ENCODE measurements at regions not wholly inside any gene's neighbourhood (a gene's known extent, or its start where the extent isn't known, plus 50 kb on each side); places are given as distances from the start of the nearest gene placed in this dataset.

GRCh38 chr2:125516496-125517109 lies 1139.4 kb upstream of the GYPC start:
- peak; percentile 41 to 42 for DNase-seq

DNA sequence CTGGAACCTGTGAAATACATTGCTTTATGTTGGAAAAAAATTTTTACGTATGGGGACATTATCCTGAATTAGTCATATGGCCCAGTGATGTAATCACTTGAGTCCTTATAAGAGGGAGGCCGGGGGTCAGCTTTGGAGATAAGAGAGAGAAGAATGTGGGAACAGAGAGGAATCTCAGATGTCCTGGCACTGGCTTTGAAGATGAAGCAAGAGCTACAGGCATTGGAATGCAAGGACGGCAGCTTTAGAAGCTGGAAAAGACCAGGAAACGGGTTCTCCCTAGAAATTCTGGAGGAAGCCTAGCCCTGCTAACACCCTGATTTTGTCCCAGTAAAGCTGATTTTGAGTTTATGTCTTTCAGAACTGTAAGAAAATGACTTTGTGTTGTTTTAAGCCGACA lies 1129.9 kb upstream of the GYPC start:
- no peak for DNase-seq

- DNase-seq, result no peak
Measured at GRCh38 chr2:125535089-125535488, 1120.9 kb upstream of the GYPC start.

- no peak for DNase-seq
Measured at GRCh38 chr2:125543968-125544514, 1111.9 kb upstream of the GYPC start.

DNA sequence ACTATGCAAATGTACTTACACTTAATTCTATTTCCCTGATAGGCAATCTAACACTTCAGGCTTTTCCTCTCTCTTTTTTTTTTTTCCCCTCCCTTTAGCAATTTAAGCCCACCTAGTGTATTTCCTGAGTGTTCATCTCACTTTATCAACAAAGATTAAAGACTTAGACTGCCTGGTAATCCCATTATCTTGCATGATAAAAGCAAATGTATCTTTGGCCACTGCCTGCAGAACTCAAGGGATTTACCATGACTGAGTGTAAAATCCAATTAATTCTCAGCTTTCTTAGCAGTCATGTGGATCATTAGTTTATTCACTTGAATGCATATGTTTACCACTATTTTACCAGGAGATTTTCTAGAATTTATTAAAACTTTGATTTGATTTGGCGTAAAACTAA lies 1102.2 kb upstream of the GYPC start:
- DNase-seq, result no peak

DNA sequence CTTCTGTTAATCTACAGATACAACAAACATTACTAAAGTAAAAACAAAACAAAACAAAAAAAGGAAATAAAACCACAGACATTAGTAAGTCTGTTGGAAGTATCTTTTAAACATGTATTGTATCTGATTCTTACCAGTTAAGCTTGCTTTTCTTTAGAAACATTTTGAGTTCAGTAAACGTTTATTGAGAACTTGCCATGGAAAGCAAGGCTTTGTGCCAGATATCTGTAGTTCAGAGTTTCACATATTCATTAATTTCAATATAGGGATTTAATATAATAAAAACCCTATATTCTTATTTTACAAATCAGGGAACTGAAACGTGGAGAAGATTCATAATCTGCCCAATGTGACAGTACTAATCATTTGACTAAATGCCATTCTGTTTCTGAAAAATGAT lies 1101.0 kb upstream of the GYPC start:
- no peak for DNase-seq

DNA sequence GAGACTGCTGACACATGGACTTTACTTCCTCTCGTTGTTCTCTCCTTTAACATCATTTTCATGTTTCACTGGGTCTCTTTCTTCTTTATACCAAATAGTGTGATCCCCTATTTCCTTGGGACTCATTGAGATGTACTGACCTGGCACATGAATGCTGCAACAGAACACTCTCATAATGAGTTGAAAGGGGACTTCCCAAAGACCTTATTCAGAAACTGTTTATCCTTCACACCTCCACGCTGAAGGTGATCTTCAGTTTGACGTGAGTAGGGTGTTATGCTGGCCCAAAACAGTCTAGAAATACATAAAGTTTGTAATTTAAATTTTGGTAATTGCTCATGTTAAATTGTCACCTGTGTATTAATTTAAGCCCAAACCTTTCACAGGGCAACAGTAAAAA lies 1096.8 kb upstream of the GYPC start:
- no peak for DNase-seq

- no peak for DNase-seq
Measured at GRCh38 chr2:125560855-125561254, 1095.1 kb upstream of the GYPC start.

DNA sequence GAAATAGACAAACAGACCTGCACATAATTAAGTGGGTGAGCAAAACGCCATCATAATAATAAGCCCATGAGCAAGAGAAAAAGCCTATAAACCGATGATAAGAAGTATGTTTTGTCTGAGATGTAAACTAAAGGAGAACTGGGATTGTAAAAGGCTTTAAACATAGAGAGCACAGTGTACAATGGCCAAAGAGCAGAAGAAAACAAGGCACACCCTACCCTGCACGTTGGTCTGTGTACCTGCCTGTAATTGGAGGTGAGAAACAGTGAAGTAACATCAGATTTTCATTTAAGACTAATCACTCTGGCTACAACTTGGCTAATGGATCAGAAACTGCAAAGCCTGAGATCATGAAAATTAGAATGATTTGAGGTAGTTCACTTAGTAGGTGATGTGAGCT lies 1094.7 kb upstream of the GYPC start:
- no peak for DNase-seq

DNA sequence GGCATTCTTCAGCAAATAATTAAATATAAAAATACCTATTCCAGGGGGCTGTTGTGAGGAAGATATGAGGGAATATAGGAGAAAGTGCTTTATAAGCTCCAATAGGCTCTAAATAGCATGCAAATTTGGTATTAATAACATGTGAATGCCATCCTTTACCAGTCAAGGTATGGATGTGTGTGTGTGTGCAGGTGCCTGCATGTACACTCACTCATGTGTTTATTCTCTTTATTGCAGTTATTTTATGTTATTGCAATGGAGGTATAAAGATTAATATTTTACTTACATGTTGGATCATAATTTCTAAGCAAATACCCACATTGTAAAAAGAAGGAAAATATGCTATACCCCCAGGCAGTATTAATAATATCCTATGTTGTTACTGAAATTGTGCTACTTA lies 1093.0 kb upstream of the GYPC start:
- DNase-seq, result no peak

DNA sequence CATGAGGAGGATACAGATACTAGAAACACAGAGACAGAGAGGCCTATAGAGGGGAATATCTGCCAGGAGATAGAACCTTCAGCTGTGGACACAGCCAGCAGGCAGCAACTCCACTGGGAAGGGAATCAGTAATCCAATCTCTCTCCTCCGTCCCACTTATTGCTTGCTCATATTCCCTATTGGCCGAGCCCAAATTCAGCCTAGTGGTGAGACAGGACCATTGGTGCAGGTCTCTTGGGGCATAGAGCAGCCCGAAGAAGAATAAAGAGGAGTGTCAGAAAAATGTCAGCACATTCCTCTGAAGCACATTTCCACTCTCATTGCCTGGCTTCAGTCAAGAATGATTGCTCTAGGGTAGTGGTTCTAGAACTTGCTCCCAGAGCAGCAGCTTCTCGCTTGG lies 1091.5 kb upstream of the GYPC start:
- DNase-seq, result no peak

- DNase-seq, result no peak
Measured at GRCh38 chr2:125566422-125566821, 1089.5 kb upstream of the GYPC start.

DNA sequence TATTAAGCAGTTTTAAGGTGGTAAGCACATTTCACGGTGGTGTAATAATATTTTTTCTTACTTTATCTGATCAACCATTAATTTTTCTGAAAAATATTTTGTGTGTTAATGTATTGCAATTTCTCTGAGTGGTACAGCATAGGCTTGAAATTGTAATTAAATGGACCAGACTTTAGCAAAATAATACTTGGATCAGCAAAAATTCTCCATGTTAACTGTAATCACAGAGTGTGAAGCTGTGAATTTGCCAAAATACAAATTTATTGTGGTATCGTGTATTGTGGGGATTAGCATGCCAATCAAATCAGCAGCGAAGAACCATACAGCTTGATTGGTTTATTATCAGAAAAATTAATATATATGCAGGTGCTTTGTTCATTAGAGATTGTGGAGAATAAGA lies 1088.9 kb upstream of the GYPC start:
- no peak for DNase-seq

DNA sequence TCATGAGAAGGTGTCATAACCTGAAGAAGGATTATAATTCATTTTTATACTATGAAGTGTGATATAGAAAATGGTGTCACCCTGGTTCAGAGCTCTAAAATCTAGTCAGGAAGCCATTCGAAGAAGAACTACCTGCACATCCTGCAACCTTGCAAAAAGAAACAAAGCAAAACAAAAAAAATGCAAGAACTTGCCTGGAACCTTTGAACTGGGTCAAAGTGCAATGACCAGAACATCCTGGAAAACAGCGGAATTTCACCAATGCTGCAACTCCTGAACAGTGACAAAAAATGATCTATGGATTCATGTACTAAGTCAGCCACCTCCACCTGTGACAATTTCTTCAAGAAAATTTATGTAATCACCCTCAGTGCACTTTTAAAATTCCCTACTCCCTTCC lies 1083.3 kb upstream of the GYPC start:
- no peak for DNase-seq

- no peak for DNase-seq
Measured at GRCh38 chr2:125573432-125573831, 1082.5 kb upstream of the GYPC start.

DNA sequence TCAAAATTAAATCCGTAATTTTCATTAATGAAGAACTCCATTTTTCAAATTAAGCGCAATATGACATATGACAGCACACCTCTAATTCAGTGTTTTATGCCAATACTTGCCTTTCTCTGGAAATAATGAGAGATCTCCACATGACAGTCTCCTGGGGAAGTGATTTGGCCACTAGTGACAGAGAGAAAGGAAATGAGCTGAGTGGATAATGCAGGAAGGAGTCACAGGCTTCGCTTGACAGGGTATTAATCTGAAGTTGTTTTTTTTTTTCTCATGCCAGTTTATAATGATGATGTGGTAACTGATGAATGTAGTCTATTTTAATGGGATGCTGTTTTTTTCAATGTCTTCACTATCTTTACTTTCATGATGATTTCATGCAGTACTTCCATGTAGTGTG lies 1079.4 kb upstream of the GYPC start:
- no peak for DNase-seq

DNA sequence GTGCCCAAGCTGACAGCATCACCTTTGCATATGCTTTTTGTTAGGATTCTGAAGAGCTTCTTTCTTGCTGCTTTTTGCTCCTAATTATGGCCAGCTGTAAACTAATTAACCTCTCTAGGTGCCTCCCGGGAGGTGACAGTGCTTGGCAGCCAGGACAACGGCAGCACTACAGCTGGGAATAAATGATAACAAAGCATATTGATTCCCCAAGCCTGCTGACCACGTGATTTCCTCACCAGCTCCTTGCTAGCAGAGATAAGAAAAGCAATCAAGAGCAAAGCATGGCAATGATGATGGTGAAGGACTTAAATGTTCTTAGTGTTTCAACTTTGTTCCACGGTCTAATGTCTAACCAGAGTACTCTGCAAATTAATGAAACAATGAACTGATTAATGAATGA lies 1074.4 kb upstream of the GYPC start:
- DNase-seq, result no peak

GRCh38 chr2:125582516-125582915 lies 1073.4 kb upstream of the GYPC start:
- no peak for DNase-seq

DNA sequence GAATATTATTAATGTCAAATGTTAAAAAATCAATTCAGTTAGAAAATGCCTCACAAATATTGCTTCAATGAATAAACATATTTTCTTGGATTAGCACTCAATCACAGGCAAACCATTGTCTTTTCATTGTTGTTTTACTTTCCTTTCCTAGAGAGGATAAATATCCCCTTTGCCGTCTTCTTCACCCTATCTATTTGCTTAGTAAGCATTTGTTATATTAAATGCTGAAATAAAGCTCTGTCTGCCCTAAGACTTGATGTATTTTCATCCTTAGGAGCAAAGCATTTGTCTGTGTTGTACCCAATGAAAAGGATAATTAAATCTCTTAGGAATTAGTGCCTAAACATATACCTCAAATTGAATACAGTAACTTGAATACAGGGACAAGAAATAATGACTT lies 1071.2 kb upstream of the GYPC start:
- no peak for DNase-seq

DNA sequence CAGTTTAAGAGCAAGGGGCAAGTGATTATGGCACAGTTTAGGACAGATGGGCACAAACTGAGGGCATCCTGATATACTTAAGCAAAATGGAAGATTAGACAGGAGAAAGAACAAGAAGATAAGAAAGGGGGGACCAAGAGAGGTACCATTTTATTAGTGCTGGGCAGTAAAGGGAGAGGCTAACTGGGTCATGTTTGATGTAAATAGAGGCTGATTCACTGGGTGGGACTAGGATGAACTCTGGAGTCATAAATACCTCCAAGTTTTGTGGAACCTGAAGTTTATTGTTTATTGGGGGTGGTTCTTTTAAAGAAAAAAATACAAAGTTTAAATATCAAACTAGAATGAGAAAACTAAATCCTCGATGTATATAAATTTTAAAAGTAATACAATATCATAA lies 1067.2 kb upstream of the GYPC start:
- no peak for DNase-seq

GRCh38 chr2:125591954-125592353 lies 1064.0 kb upstream of the GYPC start:
- DNase-seq, result no peak

DNA sequence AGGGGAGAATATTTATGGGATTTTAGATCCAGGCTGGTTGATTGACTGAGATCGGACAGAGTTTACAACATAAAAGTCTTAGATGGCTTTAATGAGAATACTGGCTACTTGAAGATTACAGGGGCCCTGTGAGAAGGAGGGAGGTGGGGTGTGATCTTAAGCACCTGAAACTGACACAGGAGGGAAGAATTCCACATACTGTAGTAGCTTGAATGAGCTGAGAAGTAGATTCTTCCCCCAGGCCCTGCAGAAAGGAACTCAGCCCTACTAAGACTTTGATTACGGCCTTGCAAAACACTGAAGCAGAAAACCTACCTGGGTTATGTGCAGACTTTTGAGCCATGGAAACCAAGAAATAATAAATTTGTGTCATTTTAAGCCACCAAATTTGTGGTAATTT lies 1062.9 kb upstream of the GYPC start:
- DNase-seq, result no peak

DNA sequence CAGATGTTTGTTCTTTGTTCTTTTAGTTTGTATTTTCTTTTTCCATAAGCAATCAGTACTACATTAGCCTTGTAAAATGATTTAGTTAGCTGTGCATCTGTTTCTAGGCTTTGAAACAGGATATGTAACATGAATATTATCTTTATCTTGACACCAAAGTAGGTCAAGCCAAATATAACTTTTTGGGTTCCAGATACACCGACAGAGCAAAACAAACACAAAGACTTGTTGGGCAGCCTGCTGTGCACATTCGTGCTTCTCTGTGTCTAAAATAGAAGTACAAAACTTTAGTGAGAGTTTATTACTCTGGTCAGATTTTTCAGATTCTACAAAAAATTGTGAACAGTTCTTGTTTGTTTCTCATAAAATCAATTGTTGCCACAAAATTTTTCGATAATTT lies 1059.3 kb upstream of the GYPC start:
- DNase-seq, result no peak

DNA sequence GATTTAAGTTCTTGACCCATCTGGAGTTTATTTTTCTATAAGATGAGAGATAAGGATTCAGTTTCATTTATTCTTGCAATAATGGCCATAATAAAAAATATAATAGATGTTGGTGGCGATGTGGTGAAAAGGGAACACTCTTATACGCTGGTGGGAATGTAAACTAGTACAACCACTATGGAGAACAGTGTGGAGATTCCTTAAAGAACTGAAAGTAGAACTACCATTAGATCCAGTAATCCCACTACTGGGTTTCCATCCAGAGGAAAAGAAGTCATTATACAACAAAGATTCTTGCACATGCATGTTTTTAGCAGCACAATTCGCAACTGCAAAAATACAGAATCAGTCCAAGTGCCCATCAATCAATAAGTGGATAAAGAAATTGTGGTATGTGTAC lies 1040.5 kb upstream of the GYPC start:
- no peak for DNase-seq

GRCh38 chr2:125630377-125630776 lies 1025.6 kb upstream of the GYPC start:
- no peak for DNase-seq
